Astrocyte of the spinal cord (primary cell): ENCODE measurements at regions not wholly inside any gene's neighbourhood (a gene's known extent, or its start where the extent isn't known, plus 50 kb on each side); places are given as distances from the start of the nearest gene placed in this dataset.

ENCODE experiments used
- DNase-seq: peaks from one replicate; pipeline ENCODE4 v3.0.0; 2011; ENCODE audit warnings: low read depth, low spot score
- H3K4me3 ChIP-seq: 2 replicates; pipeline ENCODE4 v1.5.1; 2011; ENCODE audit warnings: low read depth, mild to moderate bottlenecking, low read length, moderate library complexity
- CTCF ChIP-seq: IDR thresholded peaks from 2 replicates; pipeline ENCODE4 v1.5.1; 2012; ENCODE audit warnings: low read depth, mild to moderate bottlenecking, low read length, inconsistent platforms
- in situ Hi-C: cut with HindIII; loops from 2 replicates; pipeline ENCODE4 v1.10.0; 2017; ENCODE audit warnings: low sequenced_read_pairs

DNA sequence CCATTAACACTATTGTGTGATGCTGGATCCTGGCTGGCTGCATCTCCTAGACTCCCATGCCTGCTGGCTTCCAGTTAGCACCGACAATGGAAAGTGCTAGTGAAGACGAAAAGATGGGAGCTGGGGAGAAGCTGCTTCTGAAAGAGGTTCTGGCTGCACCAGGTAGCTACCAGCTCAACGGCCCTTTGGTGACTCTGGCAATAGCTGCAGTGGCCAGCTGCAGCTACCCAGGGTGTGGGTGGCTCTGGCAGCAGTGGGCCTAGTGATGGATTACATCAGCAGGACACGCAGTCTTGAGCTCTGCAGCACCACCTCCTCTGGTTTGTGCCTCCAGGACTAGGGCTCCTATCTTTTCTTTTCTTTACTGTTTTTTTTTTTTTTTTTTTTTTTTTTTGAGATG lies 662.6 kb downstream of the MATN1 start:
- no peak for TF ChIP-seq CTCF
- in situ Hi-C loops = no loop called here
- DNase-seq = no peak
- H3K4me3 ChIP-seq = no peak overlapping the region

DNA sequence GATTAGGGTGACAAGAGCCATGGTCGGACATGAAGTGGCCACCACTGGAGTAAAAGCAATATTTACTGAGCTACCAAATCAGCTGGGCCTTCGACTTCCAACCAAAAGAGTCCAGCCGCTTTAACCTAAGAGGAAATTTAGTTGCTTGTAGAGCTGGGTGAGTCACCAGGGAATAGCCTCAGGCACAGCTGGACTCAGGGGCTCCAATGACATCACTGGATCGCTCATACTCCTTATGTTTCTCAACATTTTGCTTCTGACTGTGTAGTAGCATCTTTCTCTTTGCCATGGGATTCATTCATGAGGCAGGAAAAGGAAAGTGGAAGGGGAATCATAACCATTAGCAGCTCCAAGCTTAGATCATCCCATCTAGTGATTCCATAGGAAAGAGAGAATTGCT lies 664.4 kb downstream of the MATN1 start:
- no peak for TF ChIP-seq CTCF
- in situ Hi-C loops = no loop called here
- H3K4me3 ChIP-seq = no peak overlapping the region
- DNase-seq = peak; percentile 85

DNA sequence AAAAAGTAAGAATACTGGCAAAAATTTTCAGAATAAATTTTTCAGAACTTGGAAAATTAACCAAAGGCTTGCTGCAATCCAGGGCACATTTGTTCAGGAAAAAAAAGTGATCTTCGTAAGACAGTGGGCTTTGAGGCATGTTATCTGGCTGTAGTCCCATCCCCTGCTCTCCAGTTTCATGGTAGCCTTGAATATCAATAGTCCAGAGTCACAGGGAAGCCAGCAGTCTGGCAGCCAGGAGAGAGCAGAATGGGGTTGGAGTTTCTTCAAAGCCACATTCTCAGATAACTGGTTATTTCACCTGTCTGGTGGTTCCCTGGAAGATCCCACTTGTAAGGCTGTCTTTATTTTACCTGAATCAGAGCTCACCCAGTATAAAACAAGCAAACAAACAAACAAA lies 669.3 kb downstream of the MATN1 start:
- DNase-seq = no peak
- in situ Hi-C loops = no loop called here
- H3K4me3 ChIP-seq = no peak overlapping the region
- no peak for TF ChIP-seq CTCF

DNA sequence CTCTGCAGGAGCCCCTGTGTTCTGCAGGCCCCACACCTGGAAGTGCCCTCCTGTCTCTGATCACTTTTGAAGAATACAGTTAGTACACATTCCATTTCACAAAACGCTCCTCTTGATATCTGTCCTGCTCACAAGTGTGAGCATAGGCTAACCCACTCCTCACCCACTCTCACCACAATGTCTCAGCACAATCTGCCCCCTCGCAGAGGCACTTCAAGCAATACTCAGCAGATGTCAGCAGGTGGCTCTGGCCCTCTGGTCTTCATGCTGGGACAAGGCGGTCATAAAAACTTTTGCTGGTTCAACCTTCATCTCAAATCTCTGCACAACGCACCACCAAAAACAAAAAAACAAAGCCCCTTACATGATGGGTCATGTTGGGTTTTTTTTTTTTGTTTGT lies 671.2 kb downstream of the MATN1 start:
- in situ Hi-C loops = no loop called here
- no peak for TF ChIP-seq CTCF
- DNase-seq = no peak
- H3K4me3 ChIP-seq = no peak overlapping the region

- in situ Hi-C loops = no loop called here
- TF ChIP-seq CTCF = no peak
Observed at GRCh38 chr1:30051777-30052176, 671.6 kb downstream of the MATN1 start.

GRCh38 chr1:30049748-30050296 lies 673.6 kb downstream of the MATN1 start:
- DNase-seq = no peak
- TF ChIP-seq CTCF = no peak
- no peak overlapping the region for H3K4me3 ChIP-seq
- in situ Hi-C loops = no loop called here

More at GRCh38 chr1:30051777-30052176, 671.6 kb downstream of the MATN1 start:
- no peak overlapping the region for H3K4me3 ChIP-seq
- no peak for DNase-seq

GRCh38 chr1:30048905-30049304 lies 674.5 kb downstream of the MATN1 start:
- no peak for TF ChIP-seq CTCF
- no peak for DNase-seq
- H3K4me3 ChIP-seq = no peak overlapping the region
- in situ Hi-C loops = no loop called here
